ENCODE measurements at regions not wholly inside any gene's neighbourhood (a gene's known extent, or its start where the extent isn't known, plus 50 kb on each side); places are given as distances from the start of the nearest gene placed in this dataset.

DNA sequence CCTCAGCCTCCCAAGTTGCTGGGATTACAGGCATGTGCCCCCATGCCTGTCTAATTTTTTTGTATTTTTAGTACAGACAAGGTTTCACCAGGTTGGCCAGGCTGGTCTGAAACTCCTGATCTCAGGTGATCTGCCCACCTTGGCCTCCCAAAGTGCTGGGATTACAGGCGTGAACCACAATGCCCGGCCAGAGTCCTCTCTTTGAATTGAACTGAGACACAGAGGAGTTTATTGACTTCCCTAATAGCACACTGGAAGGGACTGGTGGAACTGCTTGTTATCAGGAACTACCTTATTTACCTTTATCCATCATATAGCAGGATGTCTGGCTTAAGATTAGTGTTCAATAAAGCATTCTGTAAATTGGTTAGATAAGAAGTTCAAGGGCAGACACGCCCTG is 613.8 kb downstream of the EFNB2 start:
- DNase-seq (ENCODE audit: low spot score) = no peak

DNA sequence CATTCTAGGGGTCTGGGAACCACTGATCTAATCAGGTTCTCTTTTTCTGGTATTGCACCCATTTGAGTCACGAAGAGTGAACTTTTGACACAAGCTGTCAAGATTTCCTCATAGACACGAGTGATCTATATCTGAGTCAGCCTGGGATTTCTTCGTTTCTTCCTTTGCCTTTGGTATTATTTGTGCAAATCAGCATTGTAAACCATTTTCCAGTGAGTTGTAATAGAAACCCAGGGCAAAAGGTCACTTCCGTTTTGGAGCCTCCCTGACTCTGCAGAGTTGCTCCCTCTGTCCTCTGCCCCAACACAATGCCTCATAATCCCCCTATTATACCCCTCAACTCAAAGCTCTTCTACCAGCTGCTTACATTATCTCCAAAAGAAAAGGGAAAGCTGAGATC is 615.1 kb downstream of the EFNB2 start:
- no peak for DNase-seq (ENCODE audit: low spot score)

DNA sequence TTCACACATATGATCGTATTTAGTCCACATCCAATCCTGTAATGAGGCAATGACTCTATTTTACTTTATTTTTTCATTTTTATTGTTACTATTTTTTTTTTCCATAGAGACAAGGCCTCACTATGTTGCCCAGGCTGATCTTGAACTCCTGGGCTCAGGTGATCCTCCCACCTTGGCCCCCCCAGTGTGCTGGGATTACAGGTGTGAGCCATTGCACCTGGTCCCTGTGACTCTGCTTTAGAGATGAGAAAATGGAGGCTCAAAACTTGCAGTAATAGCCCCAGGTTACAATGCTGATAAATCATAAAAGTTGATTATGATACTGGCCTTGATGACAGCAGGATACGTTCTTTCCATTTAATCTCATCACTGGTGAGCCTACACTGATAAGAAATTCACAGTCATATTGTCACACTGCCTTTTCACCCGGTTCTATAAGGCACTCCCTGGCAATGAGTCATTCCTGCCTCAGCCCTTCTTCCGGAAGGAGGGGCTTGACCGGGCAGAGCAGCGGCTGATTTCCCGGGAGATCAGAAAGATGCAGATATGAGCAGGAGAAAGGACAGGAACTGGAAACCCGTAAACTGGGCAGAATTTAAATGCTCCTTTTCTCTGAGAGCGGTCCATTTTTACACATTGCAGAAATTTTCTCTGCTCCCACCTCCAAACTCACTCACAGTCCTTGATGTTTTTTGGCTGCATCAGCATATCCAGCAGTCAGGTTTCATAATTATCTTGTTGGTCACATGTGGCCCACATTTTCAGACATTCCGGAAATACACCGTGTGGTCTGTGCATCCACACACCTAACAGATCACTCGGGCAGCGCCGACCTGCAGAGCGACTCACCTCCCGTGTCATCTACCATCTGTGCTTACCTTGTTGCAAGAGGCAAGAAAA is 616.4 kb downstream of the EFNB2 start:
- DNase-seq (ENCODE audit: low spot score) = no peak

DNA sequence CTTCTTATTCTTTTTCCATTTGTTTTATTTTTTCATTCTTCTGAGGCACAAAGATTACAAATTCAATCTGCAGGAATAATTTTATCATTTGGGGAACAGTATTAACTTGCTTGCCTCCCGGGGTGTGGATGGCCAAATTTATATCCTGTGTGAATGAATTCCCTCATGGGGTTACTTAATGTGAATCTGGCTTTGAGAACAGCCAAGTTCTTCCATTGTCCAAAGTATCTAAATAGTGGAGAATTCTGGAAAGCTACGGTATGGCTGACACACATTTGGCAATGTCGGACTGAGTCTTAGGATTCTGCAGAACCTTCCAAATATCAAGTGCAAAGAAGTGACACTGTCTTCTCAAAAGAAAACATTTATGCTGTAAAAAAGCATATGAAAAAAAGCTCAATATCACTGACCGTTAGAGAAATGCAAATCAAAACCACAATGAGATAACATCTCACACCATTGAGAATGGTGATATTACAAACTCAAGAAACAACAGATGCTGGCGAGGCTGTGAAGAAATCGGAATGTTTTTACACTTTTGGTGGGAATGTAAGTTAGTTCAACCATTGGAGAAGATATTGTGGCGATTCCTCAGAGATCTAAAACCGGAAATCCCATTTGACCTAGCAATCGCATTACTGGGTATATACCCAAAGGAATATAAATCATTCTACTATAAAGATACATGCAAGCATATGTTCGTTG is 620.2 kb downstream of the EFNB2 start:
- DNase-seq (ENCODE audit: low spot score) = no peak

DNA sequence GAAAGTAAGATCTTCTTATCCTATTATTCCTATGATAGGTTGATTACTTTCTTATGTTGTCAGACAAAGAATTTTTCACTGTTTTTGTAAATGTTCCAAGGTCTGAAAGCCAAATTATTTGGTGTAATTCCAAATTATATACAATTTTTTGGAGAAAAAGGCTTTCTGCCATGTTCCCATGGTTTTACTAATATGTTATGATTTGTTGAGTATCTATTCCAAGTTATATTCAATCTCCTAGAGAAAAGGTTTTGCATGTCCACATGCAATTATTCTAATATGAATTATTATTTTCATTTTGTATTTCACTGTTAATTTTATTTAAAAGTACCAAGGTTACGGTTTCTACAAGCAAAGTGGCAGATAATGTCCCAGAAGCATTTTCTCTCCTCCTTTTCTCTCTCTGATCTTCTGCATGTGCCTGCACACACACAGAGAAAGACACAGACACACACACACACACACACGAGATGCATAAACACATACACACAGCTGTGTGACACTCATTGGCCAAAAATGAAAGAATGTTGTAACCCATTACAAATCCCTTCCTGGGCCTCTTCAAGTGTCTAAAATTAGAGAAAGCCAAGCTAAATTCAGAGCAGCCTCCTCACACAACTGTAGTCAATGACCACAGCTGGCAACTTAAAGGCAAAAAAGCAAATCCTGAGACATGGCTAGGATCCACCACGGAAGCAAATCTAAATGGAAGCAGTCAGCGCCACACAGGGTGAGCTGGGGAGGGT is 621.0 kb downstream of the EFNB2 start:
- no peak for DNase-seq (ENCODE audit: low spot score)

DNA sequence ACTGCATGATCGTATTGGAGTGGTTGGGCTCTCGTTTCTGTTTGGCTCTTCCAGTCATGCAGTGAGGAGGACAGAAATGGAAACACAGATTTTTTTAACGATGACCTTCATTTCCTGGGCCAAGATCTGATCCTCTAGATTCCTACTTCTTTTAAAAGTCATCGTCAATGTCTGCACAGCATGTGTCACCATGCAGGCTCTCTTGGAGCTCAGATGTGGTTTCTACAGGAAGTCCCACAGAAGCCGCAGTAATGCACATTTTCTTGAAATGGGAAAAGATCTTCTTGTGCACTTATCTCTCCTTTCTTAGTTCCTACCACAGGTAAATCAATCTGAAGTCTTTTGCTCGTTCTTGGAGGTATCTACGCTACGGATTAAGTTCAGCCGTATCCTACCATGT is 626.9 kb downstream of the EFNB2 start:
- no peak for DNase-seq (ENCODE audit: low spot score)

DNA sequence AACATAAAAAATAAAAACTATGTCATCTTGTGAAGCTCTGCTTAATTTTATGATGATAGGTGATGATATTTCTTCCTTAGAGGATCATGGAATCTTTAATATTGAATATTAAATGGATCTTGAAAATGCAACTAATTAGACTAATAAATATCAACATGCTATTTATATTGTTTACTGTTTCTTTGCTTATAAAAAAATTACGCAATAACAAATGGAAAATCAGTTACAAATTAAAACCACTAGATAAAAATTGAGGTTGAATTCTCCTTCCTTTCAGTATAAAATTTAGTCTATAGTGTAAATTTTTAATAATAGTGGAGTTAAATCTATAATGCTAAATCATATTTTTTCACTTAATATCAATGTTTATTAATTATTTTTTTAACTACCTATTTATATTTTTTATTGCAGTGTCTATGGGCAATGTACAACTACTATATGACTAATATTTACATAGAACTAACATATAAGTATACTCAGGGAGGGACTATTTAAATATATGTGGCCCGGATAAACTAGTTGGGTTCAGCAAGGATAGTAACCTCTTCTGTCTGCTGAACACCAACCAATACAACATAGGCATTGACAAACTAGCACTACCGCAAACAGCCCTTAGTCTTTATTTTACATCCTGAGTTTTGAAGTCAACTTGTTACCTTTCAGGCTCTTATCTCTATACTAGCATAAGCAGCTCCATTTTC is 628.0 kb downstream of the EFNB2 start:
- no peak for DNase-seq (ENCODE audit: low spot score)

DNA sequence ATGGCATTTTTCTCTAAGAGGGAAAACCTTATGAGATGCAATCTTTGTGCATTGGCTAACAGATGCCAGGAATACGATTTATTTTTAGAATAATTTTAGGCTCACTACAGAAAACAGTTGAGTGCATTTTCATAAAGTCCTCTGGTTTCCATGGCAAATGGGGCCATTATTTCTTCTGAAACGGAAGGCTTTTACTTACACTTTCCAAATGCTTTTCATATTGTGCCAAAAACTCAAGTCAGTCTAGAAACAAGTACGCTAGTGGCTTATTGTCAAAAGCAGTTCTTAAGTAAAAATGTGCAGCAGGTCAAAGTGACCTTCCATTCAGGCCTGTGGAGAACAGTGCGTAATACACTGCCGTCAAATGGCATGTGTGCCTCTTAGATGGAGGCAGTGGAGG is 628.7 kb downstream of the EFNB2 start:
- DNase-seq (ENCODE audit: low spot score) = no peak

DNA sequence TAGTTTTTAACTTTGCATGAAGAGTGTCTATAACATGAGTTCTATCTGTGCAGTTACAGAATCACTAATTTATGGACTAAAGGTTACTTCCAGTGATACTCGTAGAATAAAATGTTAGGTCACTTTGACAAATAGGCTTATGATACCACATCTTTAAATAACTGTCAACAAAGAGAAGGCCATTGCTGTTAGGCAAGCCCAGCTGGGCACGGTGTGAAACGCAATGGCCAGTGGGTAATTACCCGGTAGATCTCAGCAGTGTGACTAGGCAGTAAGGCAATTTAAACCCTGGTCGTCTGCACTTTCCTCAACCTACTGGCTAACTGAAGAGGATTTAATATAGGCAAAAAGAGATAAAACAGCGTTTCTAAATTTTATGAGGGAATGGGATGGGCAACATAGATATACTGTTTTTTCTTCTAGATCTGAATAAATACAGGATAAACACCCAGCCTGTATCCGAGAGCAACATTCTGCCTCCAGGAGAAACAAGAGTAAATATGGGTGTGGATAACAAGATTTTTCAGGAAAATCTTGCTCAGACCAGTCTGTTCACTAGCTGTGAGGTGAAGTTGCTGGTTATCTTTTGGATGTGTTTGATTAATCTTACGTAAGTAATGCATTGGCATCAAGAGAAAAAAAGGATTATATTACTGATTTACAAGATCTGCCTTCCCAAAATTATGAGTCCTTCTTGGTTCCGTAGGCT is 631.3 kb downstream of the EFNB2 start:
- no peak for DNase-seq (ENCODE audit: low spot score)

DNA sequence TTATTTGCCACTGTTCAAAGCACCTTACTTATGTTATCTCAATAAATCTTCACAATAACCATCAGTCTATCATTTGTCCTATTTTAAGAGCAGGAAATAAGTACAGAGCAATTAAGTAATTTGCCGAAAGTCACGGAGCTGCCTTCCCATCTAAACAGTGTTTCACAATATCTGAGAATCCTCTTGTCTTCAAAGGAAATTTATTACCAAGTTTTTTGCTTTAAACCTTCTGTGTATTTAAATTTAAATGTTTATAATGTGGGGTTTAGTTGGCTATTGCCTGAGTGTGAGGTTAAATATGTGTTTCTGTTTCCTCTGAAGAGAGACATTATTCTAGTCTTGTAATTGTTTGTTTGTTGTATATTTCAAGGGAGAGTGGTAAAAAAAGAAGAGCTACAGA is 633.1 kb downstream of the EFNB2 start:
- DNase-seq (ENCODE audit: low spot score) = no peak

DNA sequence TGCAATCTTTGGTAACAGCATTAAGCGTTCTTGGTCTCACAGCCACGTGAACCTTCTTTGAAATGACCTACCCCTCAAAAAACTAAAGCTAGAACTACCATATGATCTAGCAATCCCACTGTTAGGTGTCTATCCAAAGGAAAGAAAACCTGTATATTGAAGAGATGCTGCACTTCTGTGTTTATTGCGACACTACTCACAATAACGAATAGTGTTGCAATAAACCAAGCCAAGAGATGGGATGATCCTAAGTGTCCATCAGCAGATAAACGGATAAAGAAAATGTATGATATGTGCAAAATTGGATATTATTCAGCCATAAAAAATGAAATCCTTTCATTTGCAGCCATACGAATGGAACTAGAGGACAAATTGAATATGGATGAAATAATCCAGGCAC is 637.9 kb downstream of the EFNB2 start:
- DNase-seq (ENCODE audit: low spot score) = no peak

DNA sequence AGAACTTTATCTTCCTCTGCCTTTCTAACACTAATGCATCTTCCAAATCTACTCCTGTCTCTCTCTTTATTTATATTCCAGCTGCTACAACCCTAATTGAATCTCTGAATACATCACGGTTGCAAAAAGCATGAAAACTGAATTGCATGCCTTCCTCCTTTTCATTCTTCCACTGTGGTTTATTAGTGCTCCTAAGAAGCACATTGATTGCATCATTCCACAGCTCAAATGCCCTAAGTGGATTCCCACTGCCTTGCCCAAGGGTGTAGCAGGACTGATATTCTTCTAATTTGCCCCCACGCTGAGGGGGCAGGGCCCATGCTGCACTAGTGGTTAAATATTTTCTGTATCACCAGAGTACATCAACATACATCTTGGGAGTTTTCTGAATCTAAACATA is 640.8 kb downstream of the EFNB2 start:
- DNase-seq (ENCODE audit: low spot score) = no peak

DNA sequence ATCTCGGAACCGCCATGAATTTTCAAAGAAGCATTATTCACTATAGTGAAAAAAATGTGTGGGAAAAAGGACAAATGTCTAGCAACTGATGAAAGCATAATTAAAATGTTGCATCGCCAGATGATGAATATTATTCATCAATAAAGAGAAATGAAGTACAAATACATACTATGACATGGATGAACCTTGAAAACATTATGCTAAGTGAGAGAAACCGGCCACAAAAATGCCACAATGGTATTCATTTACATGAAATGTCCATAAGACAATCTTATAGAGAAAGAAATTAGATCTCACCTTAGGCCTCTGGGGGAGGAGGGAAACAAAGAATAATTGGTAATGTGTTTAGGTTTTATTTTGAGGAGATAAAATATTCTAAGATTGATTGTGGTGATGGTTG is 645.0 kb downstream of the EFNB2 start:
- DNase-seq (ENCODE audit: low spot score) = no peak

DNA sequence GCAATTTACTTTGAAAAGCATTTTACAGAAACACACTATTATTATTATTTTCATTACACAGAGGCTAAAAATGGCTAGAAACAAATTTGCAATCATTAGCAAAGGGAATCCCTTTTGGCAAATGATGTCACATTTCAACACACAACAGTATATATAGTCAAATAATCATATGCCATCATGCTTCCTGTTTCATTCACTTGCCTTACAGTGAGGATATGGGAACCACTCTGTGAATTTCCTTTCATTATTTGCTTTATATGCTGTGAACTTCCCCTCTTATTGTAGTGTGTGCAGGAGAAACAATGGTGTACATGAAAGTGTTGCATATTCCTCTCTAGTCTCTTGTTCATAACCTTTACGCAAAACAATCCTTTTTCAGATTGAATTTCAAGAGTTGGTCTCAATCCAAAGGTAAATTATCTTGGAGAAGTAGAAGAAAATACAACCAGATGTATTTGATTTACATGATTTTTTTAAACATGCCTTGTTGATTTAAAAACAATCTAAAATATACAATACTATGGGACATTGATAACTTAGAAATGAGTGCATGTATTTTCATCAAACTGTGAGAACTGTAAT is 657.3 kb downstream of the EFNB2 start:
- DNase-seq (ENCODE audit: low spot score) = no peak

DNA sequence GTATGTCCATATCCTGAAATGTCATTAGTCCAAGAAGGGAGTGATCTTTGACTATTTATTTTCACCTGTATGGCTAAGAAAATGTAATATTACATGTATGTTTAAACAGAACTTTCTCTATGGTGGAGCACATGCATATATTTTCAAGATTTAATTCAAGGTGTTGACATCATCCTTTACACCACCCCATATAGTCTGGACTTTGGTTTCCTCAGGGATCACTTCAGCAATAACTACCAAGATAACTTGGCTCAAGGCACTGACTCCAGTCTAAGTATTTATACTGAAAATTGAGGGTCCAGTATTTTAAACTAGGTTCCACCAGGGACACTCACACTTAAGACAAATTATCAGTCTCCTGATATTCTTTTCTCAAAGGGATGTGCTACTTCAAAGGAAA is 660.6 kb downstream of the EFNB2 start:
- no peak for DNase-seq (ENCODE audit: low spot score)

DNA sequence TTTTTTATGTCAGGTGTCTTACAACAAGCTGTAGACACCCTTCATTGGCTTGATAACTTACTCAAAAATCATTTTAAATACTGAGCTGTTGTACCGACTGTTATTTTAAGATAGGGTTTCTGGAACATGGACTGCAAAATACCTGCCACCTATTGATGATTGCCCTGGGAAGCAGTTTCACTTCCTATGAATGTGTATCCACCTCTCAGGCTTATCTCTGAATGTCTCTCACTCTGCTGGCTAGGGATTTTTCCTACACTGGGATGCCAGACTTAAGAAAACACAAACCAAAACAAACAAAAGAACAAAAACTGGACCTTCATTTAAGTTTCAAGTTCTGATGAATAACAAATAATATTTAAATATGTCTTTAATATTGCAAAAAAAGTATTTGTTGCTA is 663.7 kb downstream of the EFNB2 start:
- DNase-seq (ENCODE audit: low spot score) = no peak

DNA sequence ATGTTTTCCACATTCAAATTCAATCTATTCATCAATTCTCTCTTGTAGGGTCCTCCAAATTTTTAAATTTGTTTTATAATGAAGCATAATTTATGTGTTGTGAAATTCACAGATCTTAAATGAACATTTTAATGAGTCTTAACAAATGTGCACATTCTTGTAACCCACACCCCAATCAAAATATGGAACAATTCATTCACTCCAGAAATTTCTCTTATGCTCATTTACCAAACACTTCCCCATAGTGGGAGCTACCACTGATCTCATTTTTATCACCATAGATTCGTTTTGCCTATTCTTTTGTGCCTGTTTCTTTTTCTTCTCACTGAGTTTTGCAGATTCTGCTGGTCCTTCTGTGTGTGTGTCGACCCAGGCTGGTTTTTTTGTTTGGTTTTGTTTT is 664.1 kb downstream of the EFNB2 start:
- no peak for DNase-seq (ENCODE audit: low spot score)

DNA sequence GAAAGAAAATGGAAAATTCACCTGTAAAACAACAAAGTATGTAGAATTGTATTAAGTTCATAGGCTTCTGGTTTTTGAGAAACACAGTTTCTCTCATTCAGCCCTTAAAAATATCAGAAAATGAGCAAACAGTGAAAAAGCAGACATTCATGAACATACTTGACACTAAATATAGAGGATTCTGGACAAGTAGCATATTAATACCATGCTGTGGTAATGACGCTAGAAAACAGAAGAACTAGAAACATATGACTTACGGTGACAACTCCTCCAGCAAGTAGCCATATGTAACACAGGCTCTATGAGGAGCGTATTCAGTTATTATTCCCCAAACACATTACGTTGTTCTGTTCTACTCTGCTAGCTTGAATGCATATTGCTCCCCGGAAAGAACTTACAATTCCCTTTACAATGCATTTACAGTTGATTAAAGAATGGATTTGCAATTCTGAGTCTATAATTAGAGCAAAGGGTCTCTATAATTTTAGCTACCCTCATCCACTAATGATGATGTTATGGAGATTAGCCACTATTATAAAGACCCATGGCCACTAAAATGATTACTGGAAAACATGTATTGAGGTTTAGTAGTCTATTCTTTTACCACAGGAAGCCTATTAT is 672.1 kb downstream of the EFNB2 start:
- DNase-seq (ENCODE audit: low spot score) = no peak

DNA sequence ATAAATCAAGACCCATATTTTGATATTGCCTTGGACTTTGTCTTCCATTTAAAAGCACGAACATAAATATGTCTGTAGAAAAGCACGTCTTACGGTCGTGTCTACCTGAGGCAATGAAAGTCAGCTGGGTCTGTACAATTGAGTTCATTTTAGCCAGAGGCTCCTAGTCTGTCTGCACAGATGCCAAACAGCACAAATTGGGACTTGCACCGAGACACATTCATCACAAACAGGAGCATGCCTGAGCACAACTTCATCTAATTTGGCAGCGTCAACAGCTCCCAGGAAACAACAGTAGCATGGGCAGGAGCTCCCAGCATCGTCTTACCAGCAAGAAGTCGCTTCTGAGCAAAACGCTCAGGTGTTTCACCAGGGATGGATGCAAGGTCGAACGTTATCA is 687.0 kb downstream of the EFNB2 start:
- DNase-seq (ENCODE audit: low spot score) = no peak

DNA sequence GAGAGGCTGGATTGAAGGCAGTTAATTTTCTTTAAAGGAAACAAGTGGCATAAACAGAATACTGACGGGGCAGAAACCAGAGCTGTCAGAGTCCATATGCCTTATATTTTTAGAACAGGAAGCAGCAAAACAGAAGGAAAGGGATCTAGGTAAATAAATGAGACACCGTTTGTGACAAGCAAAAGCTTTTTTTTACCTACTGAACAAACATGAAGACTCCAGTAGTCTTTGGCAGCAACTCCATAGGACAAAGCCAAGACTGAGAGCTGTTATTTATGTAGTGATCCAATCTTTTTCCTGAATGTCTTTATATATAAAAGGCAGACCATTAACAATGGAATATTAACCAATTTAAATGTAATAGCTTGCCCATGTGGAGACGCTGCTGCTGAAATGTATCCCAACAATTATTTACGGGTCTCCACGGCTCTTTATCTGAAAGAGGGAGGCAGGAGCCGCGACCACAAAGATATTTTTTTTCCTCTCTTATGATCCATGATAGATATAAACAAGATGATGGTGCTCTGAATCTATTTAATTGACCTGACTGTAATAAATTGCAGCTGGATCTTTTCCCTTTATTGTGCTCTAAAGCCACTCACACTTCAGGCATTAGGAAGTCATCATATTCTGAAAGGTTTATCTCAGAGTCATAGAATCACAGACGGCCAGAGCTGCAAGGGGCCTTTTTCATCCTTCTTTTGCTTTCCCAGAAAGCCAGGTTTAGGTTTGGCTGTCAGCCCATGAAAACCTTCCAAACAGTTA is 687.8 kb downstream of the EFNB2 start:
- no peak for DNase-seq (ENCODE audit: low spot score)
